GM21717 (cell line): ENCODE measurements at regions not wholly inside any gene's neighbourhood (a gene's known extent, or its start where the extent isn't known, plus 50 kb on each side); places are given as distances from the start of the nearest gene placed in this dataset.
"Not testable (repeated sequence)": the region's sequence is repeated elsewhere in the genome, so short reads cannot be mapped to it uniquely, and the experiment has no call there.

Experiments used
- ATAC-seq: cut with Tn5 transposase; IDR thresholded peaks from one replicate; pipeline ENCODE4 v1.9.1; 2021; ENCODE audit warnings: mild to moderate bottlenecking, moderate library complexity; ENCODE audit not compliant: unreplicated experiment

- no peak for ATAC-seq
Observed at GRCh38 chr11:106480581-106481190, 403.2 kb downstream of the AASDHPPT start.

GRCh38 chr11:106482917-106483785, 405.7 kb downstream of the AASDHPPT start:
- ATAC-seq, result no peak

DNA sequence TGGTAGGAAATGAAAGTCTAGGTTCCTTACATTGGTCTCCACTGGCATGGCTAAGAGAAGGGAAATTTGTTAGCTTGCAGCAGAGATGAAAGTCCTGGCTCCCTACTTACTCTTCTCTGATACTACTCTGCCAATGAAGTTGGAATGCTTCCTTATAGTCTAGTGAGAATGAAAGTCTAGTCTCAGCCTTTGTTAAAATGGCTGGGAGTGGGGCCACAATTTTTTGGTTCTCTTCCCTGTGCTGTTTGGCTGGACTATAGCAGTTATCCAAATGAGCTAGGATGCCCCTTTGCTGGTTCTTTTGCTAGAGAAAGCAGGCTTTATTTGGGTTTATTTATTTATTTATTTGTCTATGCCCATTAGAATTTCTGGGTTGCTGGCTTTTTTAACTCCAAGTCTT, 414.3 kb downstream of the AASDHPPT start:
- ATAC-seq, result no peak

GRCh38 chr11:106493751-106494150, 416.3 kb downstream of the AASDHPPT start:
- ATAC-seq, result no peak

DNA sequence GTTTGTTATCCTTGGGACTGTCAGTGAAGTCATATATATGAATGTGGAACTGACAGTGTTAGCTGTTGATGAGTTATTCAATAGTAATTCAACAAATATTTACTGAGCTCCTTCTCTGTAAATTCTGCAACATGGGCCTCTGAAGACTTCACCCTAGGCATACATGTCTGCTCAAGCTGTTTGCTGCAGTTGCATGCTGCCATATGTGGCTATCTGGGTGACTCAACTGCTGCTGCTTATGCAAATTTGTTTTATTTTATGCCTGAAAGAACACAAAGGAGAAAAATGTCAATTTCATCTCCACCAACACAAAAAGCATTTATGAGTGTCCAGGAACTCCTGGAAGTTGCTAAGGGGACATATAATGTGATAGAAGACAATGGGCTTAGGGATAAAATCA, 417.6 kb downstream of the AASDHPPT start:
- no peak for ATAC-seq

GRCh38 chr11:106496677-106497076, 419.2 kb downstream of the AASDHPPT start:
- no peak for ATAC-seq

GRCh38 chr11:106497321-106497720, 419.9 kb downstream of the AASDHPPT start:
- ATAC-seq, result no peak

- no peak for ATAC-seq
Observed at GRCh38 chr11:106497822-106498221, 420.4 kb downstream of the AASDHPPT start.

DNA sequence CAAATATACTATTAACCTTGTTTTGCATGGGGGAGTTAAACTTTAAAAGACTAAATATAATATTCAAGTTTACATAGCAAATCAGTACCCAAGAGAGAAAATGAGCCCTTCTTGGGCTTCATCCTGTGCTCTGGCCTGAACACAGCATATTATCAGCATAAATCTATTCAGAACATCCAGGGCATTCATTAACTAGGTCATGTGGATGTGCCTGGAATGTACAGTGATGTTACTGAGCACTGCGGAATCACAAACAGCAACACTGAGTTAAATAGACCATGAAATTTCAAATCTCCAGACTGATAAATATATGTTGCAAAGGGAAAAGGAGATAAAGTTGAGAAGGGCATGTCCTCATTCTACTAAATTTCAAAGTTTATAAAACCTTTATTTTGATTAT, 426.4 kb downstream of the AASDHPPT start:
- ATAC-seq, result no peak

- no peak for ATAC-seq
Observed at GRCh38 chr11:106507645-106508306, 430.3 kb downstream of the AASDHPPT start.

GRCh38 chr11:106514706-106515105, 437.2 kb downstream of the AASDHPPT start:
- ATAC-seq, result no peak

DNA sequence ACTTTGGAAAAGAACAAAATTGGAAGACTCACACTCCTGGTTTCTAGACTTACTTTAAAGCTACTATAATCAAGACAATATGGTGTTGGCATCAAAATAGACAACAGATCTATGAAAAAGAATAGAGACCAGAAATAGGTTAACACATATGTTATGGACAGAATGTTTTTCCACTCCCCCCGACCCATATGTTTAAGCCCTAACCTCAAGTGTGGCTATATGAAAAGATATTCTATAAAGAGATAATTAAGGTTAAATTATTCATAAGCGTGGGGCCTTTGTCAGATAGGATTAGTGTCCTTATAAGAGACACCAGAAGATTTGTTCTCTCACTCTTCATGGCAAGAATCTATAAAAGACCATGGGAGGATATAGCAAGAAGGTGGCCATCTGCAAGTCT, 440.0 kb downstream of the AASDHPPT start:
- no peak for ATAC-seq

DNA sequence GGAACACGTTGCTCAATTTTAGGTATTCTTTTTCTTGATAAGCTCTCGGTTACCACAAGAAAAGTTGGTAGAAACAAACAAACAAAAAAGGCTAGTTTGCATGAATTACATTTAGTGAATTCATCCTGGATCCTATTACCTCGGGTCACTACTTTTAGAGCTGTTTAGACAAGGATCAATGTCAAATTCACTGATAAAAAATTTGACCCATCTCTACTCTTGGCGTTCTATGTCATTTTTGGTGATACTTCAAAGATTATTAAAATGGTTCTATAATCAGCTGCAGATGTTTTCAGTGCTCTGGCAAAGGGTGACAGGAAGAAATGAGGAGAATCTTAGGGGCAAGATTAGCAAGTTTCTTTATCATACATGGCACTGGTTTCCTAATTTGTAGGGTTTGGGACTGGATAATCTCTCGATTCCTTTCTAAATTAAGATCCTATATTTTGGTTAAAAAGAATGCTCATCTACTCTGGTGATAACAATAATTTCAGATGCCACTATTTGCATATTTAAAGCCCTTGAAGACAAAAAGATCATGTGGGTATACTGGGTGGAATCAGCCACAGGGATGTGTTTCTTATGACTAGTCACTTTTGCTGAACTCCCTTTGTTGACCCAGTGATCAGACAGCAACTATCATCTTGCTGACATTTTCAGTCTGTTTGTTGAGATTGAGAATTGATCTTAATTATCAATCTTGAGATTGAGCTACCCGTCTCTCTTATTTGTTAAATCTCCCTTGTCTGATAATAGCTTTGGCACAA, 442.9 kb downstream of the AASDHPPT start:
- no peak for ATAC-seq

DNA sequence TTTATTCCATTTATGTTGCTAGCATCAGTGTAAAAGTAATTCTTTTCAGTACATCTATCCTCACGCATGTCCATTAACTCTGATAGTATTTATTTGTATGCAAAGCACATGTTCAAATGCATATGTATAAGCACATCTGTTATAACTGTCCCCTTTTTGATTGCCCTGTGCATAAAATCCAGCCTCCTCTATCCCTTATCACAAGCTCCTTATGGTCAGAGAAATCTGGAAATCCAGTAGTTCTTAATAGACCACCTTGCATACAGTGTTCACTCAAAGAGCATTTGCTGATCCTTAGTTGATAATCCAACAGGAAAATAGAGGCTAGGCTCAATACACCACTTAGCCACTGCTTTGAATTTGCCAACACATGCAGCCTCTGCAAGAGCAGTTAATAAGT, 443.5 kb downstream of the AASDHPPT start:
- ATAC-seq, result no peak

GRCh38 chr11:106523171-106523570, 445.7 kb downstream of the AASDHPPT start:
- no peak for ATAC-seq

- no peak for ATAC-seq
Observed at GRCh38 chr11:106523921-106524320, 446.5 kb downstream of the AASDHPPT start.

- no peak for ATAC-seq
Observed at GRCh38 chr11:106524436-106524835, 447.0 kb downstream of the AASDHPPT start.

DNA sequence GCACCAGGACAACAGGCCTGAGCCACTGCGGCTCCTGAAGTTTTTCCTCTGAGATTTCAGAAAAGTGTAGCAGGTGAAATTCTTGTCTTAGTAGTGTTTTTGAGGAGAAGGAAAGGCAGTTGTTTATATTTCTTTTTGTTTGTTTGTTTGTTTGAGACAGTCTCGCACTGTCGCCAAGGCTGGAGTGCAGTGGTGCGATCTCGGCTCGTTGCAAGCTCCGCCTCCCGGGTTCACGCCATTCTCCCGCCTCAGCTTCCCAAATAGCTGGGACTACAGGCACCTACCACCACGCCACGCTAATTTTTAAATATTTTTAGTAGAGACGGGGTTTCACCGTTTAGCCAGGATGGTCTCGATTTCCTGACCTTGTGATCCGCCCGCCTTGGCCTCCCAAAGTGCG, 454.2 kb downstream of the AASDHPPT start:
- ATAC-seq, result not testable (repeated sequence)

GRCh38 chr11:106533046-106533445, 455.6 kb downstream of the AASDHPPT start:
- no peak for ATAC-seq

- ATAC-seq, result no peak
Observed at GRCh38 chr11:106540001-106540400, 462.5 kb downstream of the AASDHPPT start.

- no peak for ATAC-seq
Observed at GRCh38 chr11:106548406-106548805, 469.9 kb downstream of the GUCY1A2 start.
